ENCODE measurements at regions not wholly inside any gene's neighbourhood (a gene's known extent, or its start where the extent isn't known, plus 50 kb on each side); places are given as distances from the start of the nearest gene placed in this dataset.
"Not testable (repeated sequence)": the region's sequence is repeated elsewhere in the genome, so short reads cannot be mapped to it uniquely, and the experiment has no call there.

- DNase-seq = no peak
These were observed 51.1 kb upstream of the NUDT6 start for GRCh38 chr4:122973465-122973864.

GRCh38 chr4:122976111-122976510 is 53.7 kb upstream of the NUDT6 start:
- no peak for DNase-seq

GRCh38 chr4:122977103-122977502 is 54.7 kb upstream of the NUDT6 start:
- no peak for DNase-seq

- no peak for DNase-seq
These were observed 55.7 kb upstream of the NUDT6 start for GRCh38 chr4:122978109-122978508.

- no peak for DNase-seq
These were observed 56.4 kb upstream of the NUDT6 start for GRCh38 chr4:122978789-122979188.

GRCh38 chr4:122980860-122981259 is 58.5 kb upstream of the NUDT6 start:
- no peak for DNase-seq

- DNase-seq = no peak
These were observed 66.3 kb upstream of the NUDT6 start for GRCh38 chr4:122988696-122989095.

GRCh38 chr4:122990891-122991290 is 68.5 kb upstream of the NUDT6 start:
- DNase-seq = no peak

GRCh38 chr4:122992057-122992456 is 69.7 kb upstream of the NUDT6 start:
- no peak for DNase-seq

GRCh38 chr4:122992641-122993040 is 70.2 kb upstream of the NUDT6 start:
- no peak for DNase-seq

- DNase-seq = no peak
These were observed 74.0 kb upstream of the NUDT6 start for GRCh38 chr4:122996350-122996749.

- no peak for DNase-seq
These were observed 75.2 kb upstream of the NUDT6 start for GRCh38 chr4:122997463-122998101.

- DNase-seq = not testable (repeated sequence)
These were observed 81.7 kb upstream of the NUDT6 start for GRCh38 chr4:123004079-123004478.

- DNase-seq = not testable (repeated sequence)
These were observed 82.7 kb upstream of the NUDT6 start for GRCh38 chr4:123005126-123005525.

- DNase-seq = no peak
These were observed 85.3 kb upstream of the NUDT6 start for GRCh38 chr4:123007679-123008078.

GRCh38 chr4:123012416-123012815 is 90.0 kb upstream of the NUDT6 start:
- DNase-seq = not testable (repeated sequence)

GRCh38 chr4:123014038-123014437 is 91.6 kb upstream of the NUDT6 start:
- DNase-seq = no peak

GRCh38 chr4:123017078-123017477 is 94.7 kb upstream of the NUDT6 start:
- DNase-seq = no peak

GRCh38 chr4:123017636-123018395 is 95.4 kb upstream of the NUDT6 start:
- no peak for DNase-seq

- DNase-seq = no peak
These were observed 96.0 kb upstream of the NUDT6 start for GRCh38 chr4:123018396-123018775.

- DNase-seq = no peak
These were observed 97.9 kb upstream of the NUDT6 start for GRCh38 chr4:123020285-123020684.

- no peak for DNase-seq
These were observed 101.2 kb upstream of the NUDT6 start for GRCh38 chr4:123023647-123024046.

GRCh38 chr4:123024710-123025109 is 102.3 kb upstream of the NUDT6 start:
- no peak for DNase-seq

- no peak for DNase-seq
These were observed 103.0 kb upstream of the NUDT6 start for GRCh38 chr4:123025398-123025797.

GRCh38 chr4:123026015-123026414 is 103.6 kb upstream of the NUDT6 start:
- DNase-seq = not testable (repeated sequence)

Measured in NCI-H187 treated with DMSO at 0.1 percent for 48 hours (cell line).